Heart left ventricle (tissue), 13 donors: ENCODE measurements at regions not wholly inside any gene's neighbourhood (a gene's known extent, or its start where the extent isn't known, plus 50 kb on each side); places are given as distances from the start of the nearest gene placed in this dataset.

Source experiments
- CTCF ChIP-seq, 12 donors: fragments of 200-600 bp; sonication (generic) in 4 of 12; IDR thresholded peaks; one replicate each; pipeline versions ENCODE4 v1.5.0 to v1.8.0; 2018 to 2022; ENCODE audit warnings: antibody characterized with exemption in 12 of 12, mild to moderate bottlenecking in 5 of 12
- POLR2A ChIP-seq, 2 donors: fragments of 450-650 bp; IDR thresholded peaks; one replicate each; pipeline ENCODE4 v1.6.1; 2017; ENCODE audit warnings: antibody characterized with exemption in 2 of 2, mild to moderate bottlenecking in 2 of 2, moderate library complexity in 2 of 2
- donor health status: ischemic (EF 13 %, LVEDD 7.1; RV severe dilation, severe dysfunction).
- donor health status: DM: no; HTN: yes; CAD: no.
- donor health status: DM: no; HTN: no; CAD: no.
- donor health status: ischemic (EF 25% LVEDD 6.9; RV normal size, moderate dysfunction).
- donor health status: ischemic (EF 25% LVEDD 5.7; RV mildly dilated, moderate dysfunction).
- donor health status: ischemic (EF 35%, LVEDD 5.7; RV mildly dilated, moderate dysfunction).
- donor health status: nonischemic (EF 11% LVEDD 7.7; RV severe dilation, severe dysfunction).
- donor health status: DM: yes; HTN: yes; CAD: no.
- donor health status: PGD.
- donor health status: ischemic (EF 29% LVEDD 5.4; RV normal size, mild dysfunction).
- donor health status: nonischemic (EF 23%, LVEDD 6.1; RV moderate dilation, normal function).

DNA sequence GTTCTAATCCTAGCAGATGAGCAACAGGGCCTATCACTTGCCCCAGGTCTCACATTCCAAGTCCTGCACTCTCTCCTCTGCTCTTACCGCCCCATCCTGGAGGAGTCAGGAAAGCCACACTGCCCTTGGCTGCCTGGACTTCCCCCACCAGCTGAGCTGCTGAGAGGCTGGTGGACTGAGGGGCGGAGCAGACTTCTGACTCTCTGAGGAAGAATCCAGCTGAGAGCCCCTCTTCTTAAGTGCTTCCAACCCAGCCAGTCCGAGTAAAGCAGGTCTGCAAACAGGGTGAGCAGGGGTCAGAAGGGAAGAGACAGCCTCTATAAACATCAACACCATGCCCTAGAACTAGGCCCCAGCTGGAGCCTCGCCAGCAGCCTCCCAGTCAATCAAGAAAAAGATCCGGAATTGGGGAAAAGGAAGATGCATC lies 92.4 kb upstream of the TMEM72 start:
- no peak for TF ChIP-seq CTCF (IDR thresholded peaks at IDR 0.05)
- TF ChIP-seq POLR2A (IDR thresholded peaks at IDR 0.05) = no peak
